ENCODE measurements at regions not wholly inside any gene's neighbourhood (a gene's known extent, or its start where the extent isn't known, plus 50 kb on each side); places are given as distances from the start of the nearest gene placed in this dataset.
"Not testable (repeated sequence)": the region's sequence is repeated elsewhere in the genome, so short reads cannot be mapped to it uniquely, and the experiment has no call there.

DNA sequence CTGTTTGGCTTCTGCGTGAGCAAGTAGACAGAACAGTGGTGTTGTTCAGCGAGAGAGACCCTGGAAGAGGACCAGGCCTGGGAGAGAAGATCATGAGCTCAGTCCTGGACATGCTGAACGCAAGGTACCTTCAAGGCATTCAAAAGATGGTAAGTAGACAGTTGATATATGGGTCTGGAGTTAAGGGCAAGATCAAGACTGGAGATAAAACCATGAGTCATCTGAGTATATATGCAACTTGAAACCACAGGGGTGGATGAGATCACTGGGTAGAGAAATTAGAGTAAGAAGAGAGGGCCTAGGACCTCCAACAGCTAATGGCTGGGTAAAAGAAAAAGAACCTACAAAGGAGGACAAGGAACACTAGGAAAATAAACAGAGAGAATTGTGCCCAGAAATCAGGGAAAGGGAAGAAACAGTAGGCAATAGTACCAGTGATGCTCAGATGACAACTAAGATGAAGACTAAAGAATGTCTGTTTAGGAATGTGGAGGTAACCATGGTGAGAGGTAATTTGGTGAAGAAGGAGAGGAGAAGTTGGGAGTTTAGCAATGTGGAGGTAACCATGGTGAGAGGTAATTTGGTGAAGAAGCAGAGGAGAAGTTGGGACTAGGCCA lies 343.2 kb upstream of the ADAMTS9 start:
- DNase-seq = no peak

DNA sequence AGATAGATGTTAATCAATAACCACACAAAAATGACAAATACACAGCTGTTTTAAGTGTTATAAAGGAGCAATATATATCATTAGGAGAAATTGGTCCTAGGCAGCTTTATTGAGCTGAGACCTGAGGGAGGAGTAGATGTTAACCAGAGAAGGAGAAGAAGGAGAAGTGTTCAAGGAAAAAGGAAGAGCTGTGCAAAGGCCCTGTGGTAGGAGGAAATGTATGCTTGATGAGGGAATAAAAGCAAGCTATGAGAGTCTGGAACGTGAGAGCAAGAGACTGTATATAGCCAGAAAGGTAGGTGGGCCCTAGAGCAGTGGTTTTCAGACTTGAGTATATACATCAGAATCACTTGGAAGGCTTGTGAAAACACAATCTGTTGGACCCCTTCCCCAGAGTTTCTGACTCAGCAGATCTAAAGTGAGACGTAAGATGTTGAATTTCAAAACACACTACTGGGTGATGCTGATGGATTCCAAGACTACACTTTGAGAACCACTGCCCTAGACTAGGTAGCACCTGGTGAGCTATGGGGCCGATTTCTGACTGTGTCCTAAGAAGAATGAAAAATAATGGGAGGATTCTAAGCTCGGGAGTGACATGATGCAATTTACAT lies 342.3 kb upstream of the ADAMTS9 start:
- DNase-seq = no peak

DNA sequence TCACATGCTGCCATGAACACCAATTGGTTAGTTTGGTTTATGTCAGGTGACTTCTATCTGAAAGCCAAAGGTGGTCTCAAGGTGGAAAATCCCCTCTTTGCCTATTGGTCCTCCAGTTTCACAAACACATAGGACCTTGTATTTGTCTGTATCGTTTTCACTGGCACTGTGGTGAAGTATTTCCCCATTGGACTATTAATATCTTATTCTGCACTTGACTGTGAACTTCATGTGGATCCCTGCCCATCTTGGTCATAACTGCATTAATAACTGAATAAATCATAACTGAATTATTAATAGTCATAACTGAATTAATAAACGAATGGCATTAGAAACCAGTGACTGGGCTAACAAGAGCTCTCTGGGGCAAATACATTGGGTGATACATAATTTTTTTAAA lies 341.3 kb upstream of the ADAMTS9 start:
- no peak for DNase-seq

DNA sequence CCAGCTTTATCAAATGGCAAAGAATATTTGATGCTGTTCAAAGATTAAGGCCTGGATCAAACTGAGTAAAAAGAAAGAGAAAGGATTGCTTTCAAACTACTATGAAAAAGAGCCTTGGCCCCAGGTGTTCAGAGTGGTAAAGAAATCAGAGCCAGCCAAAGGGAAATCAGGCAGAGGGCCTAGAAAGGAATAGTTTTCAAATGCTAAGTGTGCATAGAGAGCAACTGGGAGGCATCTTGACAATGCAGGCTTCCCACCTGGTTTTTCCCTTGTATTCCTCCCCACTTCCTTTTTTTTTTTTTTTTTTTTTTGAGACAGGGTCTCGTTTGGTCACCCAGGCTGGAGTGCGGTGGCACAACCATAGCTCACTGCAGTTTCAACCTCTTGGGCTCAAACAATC lies 340.2 kb upstream of the ADAMTS9 start:
- no peak for DNase-seq

DNA sequence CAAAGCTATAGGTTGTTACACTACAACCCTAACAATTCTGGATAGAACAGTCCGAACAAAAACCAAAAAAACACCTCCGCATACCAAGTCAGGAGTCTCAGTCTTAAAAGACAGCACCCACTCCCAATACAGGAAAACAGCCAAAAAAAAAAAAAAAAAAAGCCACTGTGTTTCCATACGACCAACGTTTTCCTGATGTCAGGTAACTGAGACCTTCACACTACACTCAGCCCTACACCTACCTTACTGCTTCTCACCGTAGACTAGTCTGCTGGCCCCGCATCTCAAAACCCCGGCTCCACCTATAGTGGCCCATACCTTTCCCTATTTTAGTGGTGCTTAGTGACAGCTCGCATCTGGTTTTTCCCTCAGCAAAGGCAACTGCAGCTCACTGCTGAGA lies 339.5 kb upstream of the ADAMTS9 start:
- DNase-seq = no peak

DNA sequence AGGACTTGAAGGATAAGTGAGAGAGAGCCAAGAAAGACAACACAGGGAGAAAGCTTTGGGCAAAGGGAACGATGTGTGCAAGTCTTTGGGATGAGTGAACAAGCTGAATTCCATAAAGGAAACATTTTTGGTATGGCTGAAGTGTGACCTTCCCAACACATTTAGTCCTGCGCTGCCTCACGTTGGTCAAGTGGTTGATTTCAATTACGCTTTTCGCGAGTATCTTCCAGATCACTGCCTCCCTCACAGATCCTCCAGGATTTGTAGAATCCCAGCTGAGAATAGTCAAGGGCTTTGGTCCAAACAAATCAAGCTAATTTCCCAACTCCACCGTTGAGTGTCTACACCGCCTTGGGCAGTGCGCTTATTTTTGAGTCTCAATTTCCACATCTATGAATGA lies 338.4 kb upstream of the ADAMTS9 start:
- no peak for DNase-seq

DNA sequence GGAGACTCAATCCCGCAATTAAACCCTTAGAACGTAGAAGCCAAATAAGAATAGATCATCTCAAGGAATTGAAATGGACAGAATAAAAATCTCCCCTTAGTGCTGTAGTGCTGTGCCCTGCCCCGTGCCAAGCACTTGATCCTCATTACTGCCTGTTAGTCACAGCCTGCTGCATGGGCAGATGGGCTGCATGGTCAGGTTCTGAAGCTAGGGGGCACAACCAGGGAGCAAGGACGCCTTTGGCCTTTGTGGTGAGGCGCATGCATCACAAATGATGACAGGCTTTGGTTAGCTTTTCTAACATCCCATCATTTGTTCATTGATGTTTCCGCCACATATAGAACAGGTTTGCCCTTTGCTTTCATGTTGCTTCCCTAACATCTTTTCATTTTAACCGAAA lies 336.3 kb upstream of the ADAMTS9 start:
- DNase-seq = no peak

DNA sequence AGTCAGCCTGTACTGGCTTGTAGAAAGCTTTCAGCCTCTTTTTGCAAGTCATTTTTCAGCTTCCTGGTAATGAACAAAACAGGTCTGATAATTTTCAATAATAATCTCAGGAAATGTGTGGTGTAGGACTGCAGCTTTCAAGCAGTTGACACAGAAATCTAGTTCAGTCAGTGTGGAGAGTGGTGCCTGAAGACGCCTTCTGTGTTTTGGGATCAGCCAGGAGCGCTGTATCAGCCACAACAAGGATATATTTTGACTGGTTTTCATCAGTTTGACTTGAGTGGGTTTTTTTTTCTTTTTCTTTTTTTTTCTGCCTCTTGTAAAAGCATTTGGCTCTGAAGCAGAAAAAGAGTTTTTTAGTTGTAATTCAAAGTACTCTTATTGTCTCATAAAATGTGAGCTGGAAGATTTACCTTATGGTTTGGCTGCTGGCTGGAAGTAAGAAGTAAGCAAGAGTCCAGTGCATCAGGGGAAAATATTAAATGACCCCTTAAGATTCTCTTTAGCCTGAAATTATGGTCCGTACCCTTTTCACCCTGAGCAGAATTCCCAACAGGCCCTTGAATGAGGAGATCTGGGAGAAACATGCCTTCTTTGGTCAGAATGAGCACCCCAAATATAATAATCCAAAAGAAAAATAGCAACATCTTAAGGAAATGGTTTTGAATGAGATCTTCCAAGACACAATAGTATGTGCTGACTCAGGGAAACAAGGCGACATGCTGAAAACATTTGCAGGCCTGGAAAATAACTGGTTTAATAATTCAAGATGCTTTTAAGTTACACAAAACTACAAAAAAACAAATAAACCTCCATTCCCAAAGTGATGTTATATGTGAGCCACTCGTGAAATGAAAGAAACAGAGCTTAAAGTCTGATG lies 332.7 kb upstream of the ADAMTS9 start:
- no peak for DNase-seq

DNA sequence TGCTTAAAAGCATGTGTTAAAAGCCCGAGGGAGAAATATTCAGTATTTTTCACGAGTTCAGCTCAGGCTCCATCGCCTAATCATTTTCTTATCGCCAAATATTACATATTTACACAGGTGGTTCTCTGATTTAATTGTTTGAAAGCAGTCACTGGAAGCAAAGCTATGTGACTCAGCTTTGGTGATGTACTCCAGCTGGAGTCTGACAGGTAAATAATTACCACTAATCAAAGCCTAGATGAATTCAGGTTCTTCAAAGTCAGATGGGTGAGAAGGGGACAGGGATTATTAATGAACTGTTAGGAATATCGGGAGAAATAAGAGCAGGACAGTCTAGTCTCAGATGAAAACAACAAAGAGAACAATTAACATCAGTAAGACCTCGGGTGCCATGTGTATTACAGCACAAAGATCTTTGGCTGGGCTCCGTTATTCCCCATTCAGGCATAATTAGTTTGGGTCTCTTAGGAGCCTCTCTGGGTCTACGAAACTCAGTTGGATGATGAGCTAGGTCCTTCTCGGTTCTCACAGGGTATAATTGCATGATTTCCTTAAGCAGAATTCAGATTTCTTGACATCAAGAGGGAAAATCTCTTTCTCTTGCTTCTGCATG lies 331.7 kb upstream of the ADAMTS9 start:
- DNase-seq = no peak

DNA sequence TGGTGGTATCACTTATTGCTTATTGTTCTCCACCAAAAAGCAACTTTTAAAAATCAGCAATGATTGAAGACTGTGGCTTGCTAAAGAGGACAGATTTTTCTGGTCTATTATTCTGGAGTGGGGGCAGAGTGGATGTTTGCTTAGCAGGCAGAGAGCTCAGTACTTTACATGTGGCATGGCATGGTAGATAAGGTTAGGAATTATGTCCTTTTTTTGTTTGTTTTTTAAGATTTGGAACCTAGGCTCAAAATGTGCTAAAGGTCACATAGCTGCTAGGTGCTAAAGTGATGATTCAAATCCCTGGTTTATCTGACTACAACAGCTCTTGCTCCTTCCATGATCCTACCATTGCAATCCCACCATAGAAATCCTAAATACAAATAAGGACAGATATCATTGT lies 331.0 kb upstream of the ADAMTS9 start:
- no peak for DNase-seq

DNA sequence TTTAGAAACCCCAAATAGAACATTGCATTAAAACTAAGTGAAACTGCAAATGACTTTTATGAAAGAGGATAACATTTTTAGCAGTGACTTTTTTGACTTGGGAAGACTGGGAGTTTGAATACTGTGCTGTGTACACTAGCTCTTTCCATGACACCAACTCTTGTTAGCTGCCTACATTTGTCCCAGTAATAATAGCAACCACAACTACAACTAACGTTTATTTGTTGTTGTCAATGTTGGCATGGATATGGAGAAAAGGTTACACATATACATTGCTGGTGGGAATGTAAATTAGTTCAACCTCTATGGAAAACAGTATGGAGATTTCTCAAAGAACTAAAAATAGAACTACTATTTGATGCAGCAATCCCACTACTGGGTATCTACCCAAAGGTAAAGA lies 329.6 kb upstream of the ADAMTS9 start:
- DNase-seq = no peak

DNA sequence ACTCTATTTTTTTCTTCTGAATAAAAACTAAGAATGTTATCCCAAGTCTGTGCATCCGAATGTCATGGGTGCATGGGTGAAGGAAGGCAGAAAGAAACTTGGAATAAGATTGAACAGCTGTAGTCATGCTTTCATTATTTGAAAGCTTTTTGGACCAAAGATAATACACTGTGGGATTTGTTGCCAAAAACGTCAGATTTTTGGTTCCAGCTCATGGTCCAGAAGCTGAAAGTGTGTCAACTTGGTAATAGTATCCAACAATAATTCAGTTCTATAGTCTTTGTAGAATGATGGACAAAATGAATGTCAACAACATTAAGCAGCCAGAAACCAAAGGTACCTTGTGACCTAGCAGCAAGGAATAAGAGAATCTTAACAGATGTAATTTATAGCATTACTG lies 327.9 kb upstream of the ADAMTS9 start:
- DNase-seq = no peak

DNA sequence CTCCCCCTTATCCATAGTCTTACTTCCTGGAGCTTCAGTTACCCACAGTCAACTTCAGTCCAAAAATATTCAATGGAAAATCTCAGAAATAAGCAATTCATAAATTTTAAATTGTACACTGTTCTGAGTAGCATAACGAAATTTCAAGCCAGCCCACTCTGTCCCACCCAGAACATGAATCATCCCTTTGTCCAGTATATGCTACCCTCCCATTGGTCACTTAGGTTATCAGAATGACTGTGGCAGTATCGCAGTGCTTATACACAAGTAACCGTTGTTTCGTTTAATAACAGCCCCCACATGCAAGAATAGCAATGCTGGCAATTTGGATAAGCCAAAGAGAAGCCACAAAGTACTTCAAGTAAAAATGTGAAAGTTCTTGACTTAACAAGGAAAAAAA lies 325.3 kb upstream of the ADAMTS9 start:
- no peak for DNase-seq

DNA sequence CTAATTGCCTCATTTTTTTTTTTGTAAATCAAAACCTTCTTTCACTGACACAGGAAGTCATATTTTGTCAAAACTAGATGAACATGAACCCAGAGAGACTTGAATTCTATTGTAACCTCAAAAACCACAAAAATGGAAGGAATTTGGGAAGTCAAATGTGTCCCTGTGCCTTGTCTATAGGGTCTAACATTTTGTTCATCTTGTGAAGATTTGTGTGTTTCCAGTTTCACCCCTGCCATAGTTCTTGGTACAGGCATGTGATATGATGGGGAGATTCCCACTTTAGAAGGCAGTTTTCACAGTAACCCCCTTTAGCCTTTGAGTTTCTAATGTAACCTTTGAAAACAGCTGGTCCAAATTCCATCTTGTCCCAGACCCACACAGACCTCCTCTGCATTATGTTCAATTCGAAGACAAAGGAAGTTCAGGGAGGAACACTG lies 318.5 kb upstream of the ADAMTS9 start:
- DNase-seq = no peak

DNA sequence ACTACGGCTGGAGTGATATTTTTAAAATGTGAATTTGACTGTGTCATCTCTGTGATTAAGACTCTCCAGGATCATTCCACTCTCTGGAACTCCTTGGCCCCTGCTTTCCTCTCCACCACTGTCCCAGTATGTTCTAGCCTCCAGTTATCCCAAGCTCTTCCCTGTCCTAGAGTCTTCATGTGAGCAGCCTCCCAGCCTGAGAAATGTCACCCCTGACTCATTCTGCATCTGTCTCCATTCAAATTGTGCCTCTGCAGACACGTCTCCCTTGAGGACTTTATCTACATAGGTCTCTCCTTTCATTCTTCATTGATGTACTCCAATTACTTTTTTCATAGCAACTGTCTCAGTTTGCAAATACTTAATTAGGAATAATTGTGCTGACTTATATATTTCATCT lies 317.7 kb upstream of the ADAMTS9 start:
- no peak for DNase-seq

DNA sequence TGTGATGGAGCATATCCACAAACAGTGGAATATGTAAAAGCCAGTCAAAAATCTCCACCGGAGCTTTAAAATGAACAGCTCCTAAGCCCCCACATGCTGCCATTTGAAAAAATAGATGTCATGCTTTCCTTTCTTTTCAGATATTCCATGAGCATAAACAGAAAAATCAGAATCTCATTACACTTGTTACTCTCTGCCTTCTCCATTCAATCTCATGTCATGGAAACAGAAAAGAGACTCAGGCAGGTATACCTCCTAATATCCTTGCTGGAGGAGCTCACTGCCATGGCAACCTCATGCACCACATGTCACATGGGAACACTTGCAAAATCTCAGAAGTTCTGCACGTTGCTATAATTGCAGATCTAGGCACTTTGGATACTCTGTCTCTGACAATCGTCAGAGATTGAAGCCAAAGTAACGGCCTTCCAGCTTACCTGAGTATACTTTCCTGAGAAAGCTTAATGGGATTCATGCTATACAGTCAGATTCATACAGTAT lies 317.0 kb upstream of the ADAMTS9 start:
- DNase-seq = no peak

DNA sequence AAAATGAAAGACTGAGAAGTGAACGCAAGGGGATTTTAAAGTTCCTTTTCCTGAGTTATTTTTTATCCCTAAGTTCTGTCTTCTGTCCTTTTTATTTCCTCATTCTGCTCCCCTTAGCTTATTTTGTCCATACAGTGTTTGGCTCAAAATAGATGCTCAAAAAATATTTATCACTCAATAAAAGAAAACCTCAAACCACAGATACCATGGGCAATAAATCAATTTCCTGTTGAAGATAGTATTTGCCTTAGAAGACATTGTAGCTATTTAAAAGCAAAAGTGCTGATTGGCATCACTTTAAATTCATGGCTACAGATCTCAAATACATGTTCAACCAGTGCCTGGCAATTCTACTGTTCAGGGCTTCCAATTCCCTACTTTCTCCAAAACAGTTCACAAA lies 316.5 kb upstream of the ADAMTS9 start:
- DNase-seq = no peak

DNA sequence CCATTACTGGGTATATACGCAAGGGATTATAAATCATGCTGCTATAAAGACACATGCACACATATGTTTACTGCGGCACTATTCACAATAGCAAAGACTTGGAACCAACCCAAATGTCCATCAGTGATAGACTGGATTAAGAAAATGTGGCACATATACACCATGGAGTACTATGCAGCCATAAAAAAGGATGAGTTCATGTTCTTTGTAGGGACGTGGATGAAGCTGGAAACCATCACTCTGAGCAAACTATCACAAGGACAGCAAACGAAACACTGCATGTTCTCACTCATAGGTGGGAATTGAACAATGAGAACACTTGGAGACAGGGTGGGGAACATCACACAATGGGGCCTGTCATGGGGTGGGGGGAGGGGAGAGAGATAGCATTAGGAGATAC lies 313.3 kb upstream of the ADAMTS9 start:
- not testable (repeated sequence) for DNase-seq

DNA sequence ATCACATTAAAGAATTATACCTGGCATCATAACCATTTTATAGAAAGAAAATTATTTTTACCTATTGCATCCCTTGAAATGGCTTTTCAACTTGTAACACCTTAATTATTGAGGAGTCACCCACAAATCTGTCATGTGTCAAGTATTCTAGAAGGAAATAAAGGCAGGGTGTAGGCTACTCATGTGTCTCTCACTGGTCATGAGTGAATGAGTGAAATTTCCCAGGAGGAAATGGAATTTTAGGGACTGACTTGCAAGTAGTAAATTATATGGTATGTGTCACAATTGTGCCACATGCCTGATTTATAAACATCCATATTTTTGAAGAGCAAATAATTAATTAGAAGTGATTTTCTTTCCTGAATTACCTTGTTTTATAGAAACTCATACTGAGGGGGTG lies 310.5 kb upstream of the ADAMTS9 start:
- DNase-seq = no peak

DNA sequence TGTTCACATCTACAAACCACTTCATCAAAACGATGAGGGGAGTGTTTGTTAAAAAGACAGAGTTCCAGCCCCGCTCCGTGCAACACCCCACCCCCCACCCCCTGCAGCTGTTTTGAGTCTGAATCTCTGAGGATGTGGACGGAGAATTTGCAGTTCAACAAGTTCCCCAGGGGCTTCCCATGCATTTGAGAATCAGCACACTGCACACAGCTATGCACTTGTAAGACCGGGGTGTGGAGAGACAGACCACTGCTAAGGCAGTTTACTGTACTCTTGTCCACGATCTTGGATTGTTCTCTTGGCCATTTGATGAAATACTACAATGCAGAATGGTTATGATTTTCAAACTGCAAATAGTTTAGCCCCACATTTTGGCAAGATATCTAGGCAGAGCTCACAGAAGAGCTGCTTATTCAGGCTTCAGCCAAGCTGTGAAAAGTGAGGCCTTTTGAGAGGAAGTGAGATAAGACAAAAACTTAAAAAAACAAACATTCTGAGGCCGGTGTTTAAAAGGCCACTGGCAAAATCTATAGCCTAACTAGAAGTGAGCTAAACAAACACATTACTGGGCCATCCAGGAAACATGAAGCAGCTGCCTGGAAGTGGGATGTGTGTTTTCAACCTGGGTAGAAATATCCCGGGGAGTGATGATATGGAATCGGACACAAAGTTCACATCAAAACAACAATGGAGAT lies 308.2 kb upstream of the ADAMTS9 start:
- DNase-seq = no peak

DNA sequence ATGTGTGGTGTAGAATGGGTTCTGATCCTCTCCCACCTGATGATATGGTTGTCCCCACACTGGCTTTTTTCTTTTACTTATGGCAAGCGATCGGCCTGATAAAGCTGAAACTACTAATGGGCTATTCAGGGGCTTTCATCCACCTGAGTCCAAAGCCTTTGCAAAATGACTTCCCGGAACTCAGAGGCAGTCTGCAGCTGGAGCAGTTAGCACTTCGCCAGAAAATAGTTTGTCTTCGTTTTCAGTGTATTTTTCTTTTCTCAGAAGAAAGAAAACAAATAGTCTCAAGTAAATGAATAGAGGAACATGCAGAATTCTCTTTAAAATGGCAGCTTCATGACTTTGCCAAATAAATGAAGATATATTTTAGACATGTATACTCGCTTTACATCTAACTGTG lies 306.0 kb upstream of the ADAMTS9 start:
- no peak for DNase-seq

DNA sequence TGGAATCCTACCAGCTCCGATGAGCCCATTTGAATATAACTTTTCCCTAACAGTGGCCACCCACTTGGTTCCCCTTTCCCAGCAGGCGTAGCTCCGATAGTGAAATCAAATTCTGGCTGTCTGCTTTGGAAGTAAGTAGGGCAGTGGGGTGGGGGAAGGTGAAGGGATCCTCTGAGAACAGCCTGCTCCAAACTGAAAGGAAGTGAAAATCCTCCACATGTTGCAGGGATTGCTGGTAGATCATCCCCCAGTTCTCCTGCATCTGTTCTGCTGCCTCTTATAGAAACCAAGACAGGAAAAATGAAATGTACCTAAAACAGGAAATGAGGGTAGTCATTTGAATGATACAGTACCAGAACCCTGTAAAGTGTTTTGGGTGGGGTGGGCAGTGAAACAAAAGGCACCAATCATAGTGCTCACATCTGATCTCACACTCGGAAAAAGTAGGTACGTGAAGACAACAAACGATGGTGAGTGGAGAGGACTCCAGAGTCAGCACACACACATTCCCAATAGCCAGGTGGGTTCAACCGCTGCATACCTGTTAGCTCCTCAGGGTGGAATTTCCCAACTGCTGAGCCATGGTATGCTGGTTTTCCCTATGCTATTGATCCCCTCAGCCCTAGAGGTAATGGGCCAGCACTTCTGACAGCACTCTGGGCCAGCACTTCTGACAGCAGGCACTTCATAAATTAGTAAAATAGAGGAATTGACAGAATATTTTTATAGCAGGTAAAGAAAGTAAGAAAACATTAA lies 304.9 kb upstream of the ADAMTS9 start:
- DNase-seq = no peak

Data from NCI-H1092 (cell line).